ENCODE measurements at regions not wholly inside any gene's neighbourhood (a gene's known extent, or its start where the extent isn't known, plus 50 kb on each side); places are given as distances from the start of the nearest gene placed in this dataset.

GRCh38 chr13:90565985-90566713 lies 781.3 kb upstream of the MIR17HG start:
- DNase-seq = no peak
- Histone ChIP-seq H3K27ac (no peak overlapping the region), H3K9me3 (peaks cover 0 to 8% (median 0%) of the 10 kb centered on the region in 11 donors), H3K4me1 (no peaks in the 10 kb centered on the region), H3K27me3 (no peaks in the 10 kb centered on the region), H3K36me3 (no peaks in the 10 kb centered on the region), H3K4me3 (no peak overlapping the region)
- no peak for ATAC-seq
- no peak for TF ChIP-seq CTCF (IDR thresholded peaks at IDR 0.05)
- 73 to 75% methylated on average over 3 of the region's 3 CpGs for WGBS, 2 donors
- intact Hi-C loops (cut with DNase I) = no loop called here

GRCh38 chr13:90568165-90568564 lies 779.3 kb upstream of the MIR17HG start:
- no peak for TF ChIP-seq CTCF (IDR thresholded peaks at IDR 0.05)
- Histone ChIP-seq H3K27ac (no peak overlapping the region), H3K9me3 (peaks cover 0 to 8% (median 0%) of the 10 kb centered on the region in 11 donors), H3K4me3 (no peak overlapping the region), H3K4me1 (no peaks in the 10 kb centered on the region), H3K36me3 (no peaks in the 10 kb centered on the region), H3K27me3 (no peaks in the 10 kb centered on the region)
- DNase-seq (no peak), ATAC-seq (no peak)
- intact Hi-C loops (cut with DNase I) = no loop called here

- H3K36me3 ChIP-seq = no peaks in the 10 kb centered on the region
- H3K27ac ChIP-seq = no peak overlapping the region
- DNase-seq = no peak
- 89 to 90% methylated on average over 5 of the region's 5 CpGs for WGBS, 2 donors
- no peak for ATAC-seq
- peaks cover 0 to 7% (median 0%) of the 10 kb centered on the region in 11 donors for H3K9me3 ChIP-seq
- intact Hi-C loops (cut with DNase I) = no loop called here
- no peak overlapping the region for H3K4me3 ChIP-seq
- H3K4me1 ChIP-seq = no peaks in the 10 kb centered on the region
- no peaks in the 10 kb centered on the region for H3K27me3 ChIP-seq
- no peak for TF ChIP-seq CTCF (IDR thresholded peaks at IDR 0.05)
These were observed 771.4 kb upstream of the MIR17HG start for GRCh38 chr13:90576067-90576466.

- Histone ChIP-seq H3K27me3 (no peaks in the 10 kb centered on the region), H3K4me3 (no peak overlapping the region), H3K27ac (no peak overlapping the region), H3K4me1 (no peaks in the 10 kb centered on the region), H3K9me3 (peaks cover 0 to 7% (median 0%) of the 10 kb centered on the region in 11 donors), H3K36me3 (no peaks in the 10 kb centered on the region)
- TF ChIP-seq CTCF (IDR thresholded peaks at IDR 0.05) = no peak
- no peak for ATAC-seq
- no peak for DNase-seq
- intact Hi-C loops (cut with DNase I) = no loop called here
- 52 to 56% methylated on average over 2 of the region's 2 CpGs for whole genome bisulfite sequencing, 2 donors
These were observed 769.8 kb upstream of the MIR17HG start for GRCh38 chr13:90577726-90578125.

Measured in heart right ventricle (tissue), 16 donors.